GM21717 (cell line): ENCODE measurements at regions not wholly inside any gene's neighbourhood (a gene's known extent, or its start where the extent isn't known, plus 50 kb on each side); places are given as distances from the start of the nearest gene placed in this dataset.

ENCODE experiments used
- ATAC-seq: cut with Tn5 transposase; IDR thresholded peaks from one replicate; pipeline ENCODE4 v1.9.1; 2021; ENCODE audit warnings: mild to moderate bottlenecking, moderate library complexity; ENCODE audit not compliant: unreplicated experiment

DNA sequence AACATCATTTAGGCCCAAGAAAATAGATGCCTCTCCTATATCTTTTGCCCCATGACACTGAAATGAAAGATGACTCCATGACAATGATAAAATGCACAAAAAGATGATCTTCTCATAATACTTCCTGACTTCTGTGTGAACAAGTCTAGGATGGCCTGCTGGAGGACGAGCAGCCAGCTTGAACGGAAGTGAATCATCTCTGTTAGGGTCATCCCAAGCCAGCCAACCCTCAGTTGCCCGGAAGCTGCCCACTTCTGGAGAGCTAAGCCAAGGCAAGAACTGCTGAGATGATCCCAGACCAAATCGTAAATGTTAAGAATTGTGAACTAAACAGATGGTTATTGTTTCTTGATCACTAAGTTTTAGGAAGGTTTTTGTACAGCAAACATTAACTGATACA lies 249.7 kb upstream of the HS3ST5 start:
- no peak for ATAC-seq

DNA sequence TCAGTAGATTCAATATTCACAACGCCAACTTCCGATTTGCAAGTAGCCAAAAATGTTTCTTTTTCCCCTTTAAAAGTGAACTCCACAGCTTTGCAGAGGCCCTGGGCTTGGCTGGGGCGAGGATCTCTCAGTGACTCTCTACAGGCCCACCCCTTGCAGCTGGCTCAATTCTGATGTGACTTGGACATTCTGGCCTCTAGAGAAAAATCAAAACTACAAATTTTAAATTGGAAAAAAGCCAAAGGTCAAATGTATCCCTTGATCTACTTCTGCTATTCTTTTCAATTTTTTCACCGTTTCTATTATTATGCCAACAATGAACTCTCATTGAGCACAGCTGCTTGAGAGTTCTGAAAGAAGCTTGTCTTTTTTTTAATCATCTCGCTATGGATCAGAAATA lies 245.9 kb upstream of the HS3ST5 start:
- ATAC-seq: no peak

DNA sequence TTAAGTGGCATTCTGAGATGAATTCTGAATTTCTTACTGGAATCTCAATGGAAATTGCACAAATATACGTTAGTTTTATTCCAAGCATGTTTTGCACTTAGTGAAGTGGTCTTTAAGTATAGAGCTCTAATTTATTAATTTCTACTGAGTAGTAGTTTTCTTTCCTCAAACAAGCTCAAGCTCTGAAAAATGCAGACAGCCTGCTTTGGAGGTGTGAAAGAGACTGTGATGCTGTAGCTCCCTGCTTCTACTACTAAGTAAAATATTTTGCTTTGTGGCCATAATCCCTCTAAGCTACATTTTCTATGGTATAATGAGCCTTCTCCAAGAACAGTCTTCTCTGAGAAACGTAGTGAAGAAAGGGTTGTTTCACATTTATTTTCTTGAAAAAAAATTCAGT lies 243.5 kb upstream of the HS3ST5 start:
- no peak for ATAC-seq

DNA sequence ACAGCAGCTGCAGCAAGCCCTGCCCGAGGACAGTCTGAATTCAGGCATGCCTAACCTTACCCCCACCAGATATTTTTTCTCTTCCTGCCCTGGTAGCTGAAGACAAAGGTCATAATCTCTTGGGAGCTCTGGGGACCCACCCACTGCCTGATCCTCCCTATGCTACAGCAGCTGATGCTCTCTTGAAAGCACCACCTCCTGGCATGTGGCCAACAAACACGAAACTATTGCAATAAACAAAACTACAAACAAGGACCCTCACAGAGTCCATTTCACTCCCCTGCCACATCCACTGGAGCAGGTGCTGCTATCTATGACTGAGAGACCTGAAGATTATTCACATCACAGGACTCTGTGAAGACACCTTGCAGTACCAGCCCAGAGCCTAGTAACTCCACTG lies 238.5 kb upstream of the HS3ST5 start:
- no peak for ATAC-seq

DNA sequence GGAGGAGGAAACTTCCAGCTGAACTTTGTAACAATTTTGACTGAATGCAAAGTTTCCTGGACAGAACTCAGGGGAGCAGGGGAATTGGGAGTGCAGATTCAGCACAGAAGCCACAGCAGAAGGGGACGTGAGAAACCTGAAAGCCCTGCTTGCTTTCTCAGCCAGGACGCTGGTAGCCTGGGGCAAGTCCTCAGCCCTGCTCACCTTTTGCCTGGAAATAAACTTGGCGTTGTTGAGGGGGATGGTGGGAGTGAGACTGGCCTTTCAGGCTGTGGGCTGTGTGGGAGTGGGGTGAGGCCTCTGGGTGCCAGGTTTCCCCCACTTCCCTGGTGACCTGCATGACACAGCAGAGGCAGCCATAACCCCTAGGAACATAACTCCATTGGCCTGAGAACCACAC lies 238.1 kb upstream of the HS3ST5 start:
- ATAC-seq: no peak

DNA sequence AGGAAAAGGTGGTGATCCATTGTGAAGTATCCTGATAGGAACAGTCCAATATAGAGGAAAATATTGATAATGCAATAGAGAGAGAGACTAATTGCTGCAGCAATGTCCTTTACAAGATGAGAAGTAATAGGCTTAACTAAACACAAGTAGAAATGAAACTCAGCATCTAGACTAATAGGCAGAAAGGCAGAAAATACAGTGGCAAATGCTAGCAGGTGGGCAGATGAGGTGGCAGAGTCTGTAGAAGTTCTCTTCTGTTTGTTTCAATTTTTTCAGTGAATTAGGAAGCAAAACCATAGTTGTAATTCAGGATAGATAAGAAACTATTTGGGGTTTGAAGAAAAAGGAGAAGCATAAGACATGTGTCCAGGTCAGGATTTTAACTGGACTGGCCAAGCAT lies 236.7 kb upstream of the HS3ST5 start:
- ATAC-seq: no peak

DNA sequence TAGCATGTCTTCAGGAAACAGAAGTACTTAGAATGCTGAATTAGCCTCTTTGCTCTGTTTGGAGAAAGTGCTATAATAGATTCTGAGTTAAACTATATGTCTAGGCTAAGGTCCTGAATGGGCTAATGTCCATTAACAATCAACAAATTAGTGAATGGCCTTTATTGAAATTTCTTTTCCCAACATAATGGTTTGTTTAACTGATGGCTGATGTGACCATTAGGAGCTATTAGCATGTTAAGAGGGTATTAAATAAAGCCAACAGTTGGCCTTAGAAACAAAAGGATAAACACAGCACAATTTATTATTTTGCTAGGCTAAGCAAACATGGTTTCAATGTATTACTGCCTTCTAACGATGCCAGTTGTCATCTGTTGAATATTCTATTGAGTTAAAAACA lies 234.3 kb upstream of the HS3ST5 start:
- ATAC-seq: no peak

DNA sequence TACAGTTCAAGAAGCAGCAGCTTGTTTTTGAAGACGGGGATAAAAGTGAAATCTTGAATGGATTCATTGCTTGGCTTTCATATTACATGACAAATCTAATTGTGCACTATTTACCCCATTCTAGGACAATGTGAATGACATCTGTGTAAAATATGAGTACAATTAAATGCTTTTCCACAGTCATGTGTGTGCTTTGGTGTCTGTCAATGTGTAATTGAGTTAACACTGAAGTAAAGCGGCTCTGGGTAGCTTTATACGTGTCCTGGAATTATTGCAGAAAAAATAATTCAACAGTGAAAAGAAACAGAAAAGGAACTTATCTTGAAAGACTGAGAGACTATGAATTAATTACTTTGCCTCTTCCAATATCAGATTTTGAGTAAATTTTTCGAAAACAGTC lies 233.5 kb upstream of the HS3ST5 start:
- no peak for ATAC-seq

DNA sequence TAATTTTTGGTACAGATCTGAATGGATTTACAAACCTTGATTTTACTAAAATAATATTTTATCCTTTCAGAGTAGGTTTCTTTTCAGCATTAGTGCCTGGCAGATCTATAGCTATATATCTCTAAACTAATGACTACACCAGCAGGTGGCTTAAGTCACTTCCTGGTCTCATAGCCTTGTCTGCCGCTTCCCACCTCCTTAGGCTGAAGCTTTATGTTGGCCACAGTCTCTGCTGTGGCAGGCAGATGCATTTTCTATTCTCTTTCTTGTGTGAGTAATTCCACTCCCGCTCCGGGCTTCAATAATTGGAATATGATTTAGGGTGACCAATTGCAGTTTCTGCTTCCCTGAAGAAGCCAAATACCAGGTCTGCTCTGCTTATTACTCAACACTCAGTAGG lies 226.8 kb upstream of the HS3ST5 start:
- ATAC-seq: no peak

DNA sequence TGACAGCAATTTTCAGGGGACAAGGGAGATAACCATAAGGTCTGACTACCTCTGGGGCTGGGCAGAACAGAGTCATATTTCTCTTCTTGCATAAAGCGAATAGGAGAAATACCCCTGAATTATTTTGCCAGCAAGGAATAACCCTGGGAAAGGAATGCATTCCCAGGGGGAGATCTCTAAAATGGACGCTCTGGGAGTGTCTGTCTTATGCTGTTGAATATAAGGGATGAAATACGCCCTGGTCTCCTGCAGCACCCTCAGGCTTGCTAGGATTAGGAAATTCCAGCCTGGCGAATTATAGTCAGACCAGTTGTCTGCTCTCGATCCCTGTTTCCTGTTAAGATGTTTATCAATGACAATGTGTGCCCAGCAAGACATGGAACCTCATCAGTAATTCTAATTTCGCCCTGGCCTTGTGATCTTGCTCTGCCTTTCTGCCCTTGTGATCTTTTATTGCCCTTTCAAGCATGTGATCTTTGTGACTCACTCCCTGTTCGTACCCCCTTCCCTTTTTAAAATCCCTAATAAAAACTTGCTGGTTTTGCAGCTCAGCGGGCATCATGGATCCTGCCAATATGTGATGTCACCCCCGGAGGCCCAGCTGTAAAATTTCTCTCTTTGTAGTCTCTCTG lies 221.6 kb upstream of the HS3ST5 start:
- no peak for ATAC-seq

DNA sequence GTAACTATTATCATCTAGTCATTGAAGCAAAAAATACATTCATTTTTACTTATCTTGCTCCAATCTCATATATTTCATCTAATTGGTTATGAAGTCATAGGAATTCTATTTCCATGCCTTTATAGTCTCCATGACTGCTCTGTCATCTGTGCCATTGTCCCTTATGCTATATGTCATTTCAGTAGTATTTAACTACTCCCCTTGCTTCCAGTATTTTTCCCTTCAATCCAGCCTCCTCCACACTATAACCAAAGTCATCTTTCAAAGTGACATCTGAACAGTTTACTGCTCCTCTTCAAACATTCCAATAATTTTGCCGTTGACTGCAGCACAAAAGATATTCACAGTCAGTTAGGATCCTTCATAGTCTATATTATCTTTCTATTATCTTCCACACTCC lies 216.6 kb upstream of the HS3ST5 start:
- ATAC-seq: no peak

DNA sequence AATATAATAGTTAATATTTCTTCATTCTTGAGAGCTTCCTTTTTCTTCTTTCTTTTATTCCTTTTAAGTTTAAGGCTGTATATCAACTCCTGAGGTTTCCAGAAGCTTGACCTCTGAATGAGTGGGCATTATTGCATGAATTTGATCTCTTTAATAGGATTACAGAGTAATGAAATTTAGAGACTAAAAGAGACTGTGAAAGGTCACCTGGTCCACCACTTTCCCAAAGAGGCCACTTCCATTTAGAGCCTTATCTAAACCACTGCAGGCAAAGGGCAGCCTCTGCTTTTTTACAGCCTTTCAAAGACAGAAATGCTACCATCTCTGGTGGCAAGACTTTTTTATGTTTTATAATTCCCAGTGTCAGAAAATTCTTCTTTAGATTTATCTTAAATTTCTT lies 215.3 kb upstream of the HS3ST5 start:
- ATAC-seq: no peak

DNA sequence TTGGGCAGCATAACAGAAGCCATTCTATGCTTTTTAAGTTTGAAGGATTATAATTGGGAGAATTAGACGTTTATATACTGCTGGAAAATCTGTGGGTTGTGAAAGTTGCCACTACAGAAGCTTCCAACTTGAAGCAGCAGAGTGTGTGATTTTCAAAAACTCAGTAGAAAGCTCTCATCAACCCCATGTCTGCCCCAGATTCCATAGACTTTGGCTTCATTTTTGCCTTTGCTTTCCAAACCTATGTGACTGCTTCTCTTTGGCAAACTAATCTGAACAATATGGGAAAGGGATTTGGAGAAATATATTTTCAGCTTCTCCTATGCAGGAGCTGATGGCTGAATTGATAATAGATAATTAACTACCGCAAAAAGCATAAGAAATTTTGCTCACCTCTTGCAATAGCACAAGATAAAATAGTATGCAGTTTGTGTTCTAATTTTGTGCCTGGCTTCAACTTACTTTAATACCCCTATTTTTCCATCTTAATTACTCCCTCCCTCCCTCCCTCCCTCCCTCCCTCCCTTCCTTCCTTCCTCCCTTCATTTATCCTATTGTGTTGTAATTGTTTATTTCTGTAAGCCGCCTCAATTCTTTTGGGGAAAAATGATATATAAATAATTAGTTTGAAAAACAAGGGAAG lies 214.1 kb upstream of the HS3ST5 start:
- ATAC-seq: no peak

DNA sequence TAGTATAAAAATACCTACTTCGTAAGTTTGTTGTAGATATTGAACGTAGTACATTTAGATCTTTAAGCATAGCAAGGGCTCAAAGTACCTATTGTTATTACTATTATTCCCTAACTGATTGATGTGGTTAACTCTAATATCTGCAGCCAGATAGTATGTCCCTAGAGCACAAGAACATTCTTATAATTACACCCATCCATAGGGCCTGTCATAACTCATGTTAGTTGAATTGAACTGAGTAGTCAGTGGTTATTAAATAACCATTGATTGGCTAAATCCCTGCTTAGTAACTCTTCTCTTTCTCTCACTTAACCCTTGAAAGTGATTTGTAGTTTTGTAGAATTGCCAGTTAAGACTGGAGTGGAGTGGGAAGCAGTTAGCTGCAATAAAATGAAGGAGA lies 207.5 kb upstream of the HS3ST5 start:
- ATAC-seq: no peak

DNA sequence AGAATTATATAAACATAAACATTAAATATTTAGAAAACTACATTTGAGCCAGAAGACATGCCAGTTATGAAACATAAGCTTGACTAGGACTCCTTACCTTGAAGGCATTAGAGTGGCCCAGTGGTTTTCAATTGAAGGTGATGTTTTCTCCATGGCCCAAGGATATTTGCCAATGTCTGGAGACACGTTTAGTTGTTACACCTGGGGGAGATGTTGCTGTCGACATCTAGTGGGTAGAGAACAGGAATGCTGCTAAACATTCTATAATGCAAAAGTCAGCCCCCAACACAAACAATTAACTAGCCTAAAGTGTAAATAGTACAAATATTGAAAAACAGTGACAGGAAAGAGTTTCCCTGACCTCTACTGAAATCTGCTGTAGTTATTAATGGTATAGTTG lies 200.9 kb upstream of the HS3ST5 start:
- no peak for ATAC-seq

DNA sequence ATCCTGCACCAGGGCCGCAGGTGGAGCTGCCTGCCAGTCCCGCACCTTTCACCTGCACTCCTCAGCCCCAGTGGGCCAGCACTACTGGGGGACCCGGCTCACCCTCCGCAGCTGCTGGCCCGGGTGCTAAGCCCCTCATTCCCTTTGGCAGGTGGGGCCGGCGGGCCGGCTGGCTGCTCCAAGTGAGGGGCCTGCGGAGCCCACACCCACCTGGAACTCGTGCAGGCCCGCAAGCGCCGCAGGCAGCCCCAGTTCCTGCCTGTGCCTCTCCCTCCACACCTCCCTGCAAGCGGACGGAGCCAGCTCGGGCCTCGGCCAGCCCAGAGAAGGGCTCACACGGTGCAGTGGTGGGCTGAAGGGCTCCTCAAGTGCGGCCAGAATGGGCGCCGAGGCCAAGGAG lies 199.0 kb upstream of the HS3ST5 start:
- no peak for ATAC-seq

DNA sequence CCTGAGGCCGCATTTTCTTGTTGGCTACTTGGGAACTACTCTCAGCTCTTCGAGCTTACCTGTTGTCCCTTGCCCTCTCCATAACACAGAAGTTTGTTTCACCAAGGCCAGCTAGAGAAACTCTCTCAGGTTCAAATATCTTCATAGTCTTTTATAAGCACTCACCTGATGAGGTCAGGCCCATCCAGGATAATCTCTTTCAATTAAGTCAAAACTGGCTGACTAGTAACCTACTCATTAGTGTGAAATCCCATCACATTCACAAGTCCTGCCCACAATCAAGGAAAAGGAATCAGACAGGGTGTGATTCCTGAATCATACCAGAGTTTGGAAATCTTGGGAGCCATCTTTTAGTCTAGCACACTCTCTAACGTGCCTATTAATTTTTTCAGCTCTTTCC lies 195.2 kb upstream of the HS3ST5 start:
- ATAC-seq: no peak

DNA sequence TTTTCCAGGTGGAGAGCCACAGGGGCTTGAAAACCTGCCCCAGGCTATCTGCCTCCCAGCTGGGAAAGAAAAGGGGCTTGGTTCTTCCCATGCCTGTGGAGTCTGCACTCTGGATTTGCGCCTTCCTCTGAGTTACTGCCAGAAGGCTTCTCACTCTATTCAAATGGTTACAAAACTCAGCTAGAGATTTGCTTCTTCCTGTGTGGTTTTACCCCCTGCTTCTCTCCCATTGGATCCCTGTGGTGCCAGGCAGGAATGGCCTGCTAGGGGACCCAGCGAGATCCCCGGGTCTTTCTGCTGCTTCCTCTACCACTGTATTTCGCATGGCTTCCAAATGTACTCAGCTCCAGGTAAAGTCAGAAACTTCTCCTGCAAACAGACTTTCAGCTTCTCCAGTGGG lies 192.0 kb upstream of the HS3ST5 start:
- no peak for ATAC-seq

DNA sequence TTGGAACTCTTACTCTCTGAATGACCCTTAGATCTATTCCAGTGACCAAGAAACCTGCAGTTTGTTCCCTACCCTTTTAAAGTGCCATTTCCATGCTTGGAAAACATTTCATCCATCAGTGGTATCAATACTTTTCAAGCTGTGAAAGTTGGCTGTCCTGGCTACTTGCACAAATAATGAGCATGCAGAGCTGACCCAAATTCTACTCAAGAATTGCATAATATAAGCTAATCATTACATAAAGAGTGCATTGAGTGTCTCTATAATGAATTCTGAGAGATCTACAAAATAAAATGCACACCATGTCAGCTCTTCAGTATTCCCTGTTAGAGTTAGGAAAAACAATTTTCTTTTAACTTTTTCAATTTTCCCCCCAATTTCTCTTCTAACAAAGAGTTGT lies 181.3 kb upstream of the HS3ST5 start:
- no peak for ATAC-seq

DNA sequence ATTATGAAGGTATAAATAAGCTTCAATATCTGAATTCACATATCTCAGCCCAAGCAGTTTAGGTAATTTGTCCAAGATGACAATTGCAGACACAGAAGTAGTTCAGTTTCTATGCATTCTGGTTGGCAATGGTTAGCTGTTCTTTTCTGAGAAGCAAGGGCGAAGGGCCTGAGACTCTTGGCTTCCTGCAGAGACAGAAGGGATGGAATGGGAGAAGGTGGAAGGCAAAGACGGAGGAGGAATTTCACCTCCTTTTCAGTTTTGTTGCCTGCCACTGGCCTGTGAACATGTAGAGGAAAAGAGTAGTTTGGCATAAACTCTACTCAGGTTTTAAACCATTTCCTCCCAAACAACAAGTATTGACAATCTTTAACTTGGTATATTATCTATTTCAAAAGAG lies 180.7 kb upstream of the HS3ST5 start:
- no peak for ATAC-seq

DNA sequence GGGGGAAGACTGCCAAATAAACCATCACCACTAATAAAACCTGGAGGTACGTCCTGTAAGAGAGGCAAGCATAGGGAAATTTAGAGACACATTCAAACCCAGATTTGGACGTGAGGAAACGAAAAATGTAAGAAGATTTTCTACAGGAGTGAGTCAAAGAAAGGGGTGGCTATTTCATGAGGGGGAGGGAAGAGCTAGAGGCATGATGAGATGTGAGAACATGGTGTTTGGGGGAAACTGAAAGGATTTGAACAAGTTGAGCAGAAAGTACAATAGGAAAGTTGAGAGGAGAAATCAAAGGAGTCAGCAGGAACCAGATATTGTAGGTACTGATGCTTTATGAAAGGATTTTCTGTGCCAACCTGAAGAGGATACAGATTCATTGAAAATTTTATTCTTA lies 179.1 kb upstream of the HS3ST5 start:
- ATAC-seq: no peak

DNA sequence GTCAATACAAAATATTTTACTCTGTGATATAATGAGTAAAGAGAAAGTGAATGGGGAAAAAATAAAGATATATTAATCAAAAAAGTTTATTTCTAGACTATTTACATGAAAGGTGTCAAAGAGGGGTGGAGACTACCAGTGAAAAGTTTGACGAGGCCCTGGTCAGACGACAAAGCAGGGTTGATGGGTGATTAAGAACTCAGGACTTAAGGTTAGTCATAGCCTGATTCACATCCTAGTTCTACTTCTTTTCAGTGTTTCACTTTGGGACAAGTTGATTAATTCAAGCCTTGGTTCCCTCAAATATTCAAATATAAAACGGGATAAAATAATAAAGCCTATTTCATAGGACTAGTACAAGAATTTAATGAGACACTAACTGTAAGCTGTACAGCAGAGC lies 178.2 kb upstream of the HS3ST5 start:
- ATAC-seq: no peak

DNA sequence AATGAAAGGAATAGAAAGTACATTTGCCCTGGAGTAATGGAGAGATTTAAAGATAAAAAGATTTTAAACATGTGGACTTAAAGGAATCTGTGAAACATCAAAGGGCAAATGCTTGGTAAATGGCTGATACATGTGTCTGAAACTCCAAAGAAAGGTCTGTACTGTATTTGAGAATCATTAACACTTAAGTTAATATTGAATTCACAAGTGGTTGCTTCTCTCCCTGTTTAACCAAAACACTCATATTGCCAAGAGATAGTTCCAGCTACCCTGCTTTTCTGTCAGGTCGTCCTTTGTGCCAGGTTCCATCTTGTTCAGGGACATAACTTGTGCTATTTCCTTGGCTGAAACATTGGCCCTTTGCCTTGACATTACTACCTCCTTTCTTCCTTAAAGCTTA lies 171.3 kb upstream of the HS3ST5 start:
- ATAC-seq: no peak
